WTC11 (cell line): ENCODE measurements at regions not wholly inside any gene's neighbourhood (a gene's known extent, or its start where the extent isn't known, plus 50 kb on each side); places are given as distances from the start of the nearest gene placed in this dataset.

ENCODE experiments used
- ATAC-seq: fragments of 200-7000 bp; cut with Tn5 transposase; 2 replicates; pipeline ENCODE4 v1.10.0; 2021; ENCODE audit warnings: mild to moderate bottlenecking, moderate library complexity
- CTCF ChIA-PET: fragments of 300-600 bp; sonication (Branson Sonifier 250); formaldehyde crosslinking; loops from one replicate; lab custom pipeline; 2021; ENCODE audit warnings: antibody characterized with exemption; lab: Charles Lee
- POLR2A ChIA-PET: fragments of 350-600 bp; sonication (Branson Sonifier 250); formaldehyde crosslinking; loops from one replicate; lab custom pipeline; 2021; ENCODE audit warnings: antibody characterized with exemption; lab: Charles Lee
- DNase-seq: peaks from one replicate; pipeline ENCODE4 v3.0.0; 2021; ENCODE audit warnings: low spot score
- H3K27ac Mint-ChIP-seq: 2 replicates; pipeline ENCODE4 v1.8.0; 2021; ENCODE audit warnings: mixed read lengths
- H3K27me3 Mint-ChIP-seq: 2 replicates; pipeline ENCODE4 v1.8.0; 2021; ENCODE audit warnings: low read depth, mild to moderate bottlenecking, moderate library complexity, mixed read lengths
- H3K36me3 Mint-ChIP-seq: 2 replicates; pipeline ENCODE4 v1.8.0; 2021; ENCODE audit warnings: mixed read lengths
- H3K4me1 Mint-ChIP-seq: 2 replicates; pipeline ENCODE4 v1.8.0; 2022; ENCODE audit warnings: mixed read lengths
- H3K4me3 Mint-ChIP-seq: 2 replicates; pipeline ENCODE4 v1.8.0; 2021; ENCODE audit warnings: mild to moderate bottlenecking, moderate library complexity, mixed read lengths
- H3K9me3 Mint-ChIP-seq: 2 replicates; pipeline ENCODE4 v1.8.0; 2021; ENCODE audit warnings: mixed read lengths
- ATF2 ChIP-seq: sonication (generic); formaldehyde crosslinking; IDR thresholded peaks from 2 replicates; pipeline ENCODE4 v1.8.1; 2022; ENCODE audit warnings: low read depth, missing genetic modification reagents, borderline replicate concordance
- CBFB ChIP-seq: sonication (generic); formaldehyde crosslinking; IDR thresholded peaks from 2 replicates; pipeline ENCODE4 v1.8.1; 2022; ENCODE audit warnings: mild to moderate bottlenecking, low read depth, missing genetic modification reagents
- CREM ChIP-seq: sonication (generic); formaldehyde crosslinking; IDR thresholded peaks from 2 replicates; pipeline ENCODE4 v1.8.1; 2022; ENCODE audit warnings: mild to moderate bottlenecking, missing genetic modification reagents, moderate library complexity
- EMX1 ChIP-seq: fragments of 250-450 bp; sonication (Bioruptor Pico); IDR thresholded peaks from 2 replicates; pipeline ENCODE4 v1.8.0; 2021; ENCODE audit warnings: mild to moderate bottlenecking
- FOXK1 ChIP-seq: sonication (generic); formaldehyde crosslinking; IDR thresholded peaks from 2 replicates; pipeline ENCODE4 v1.8.0; 2022; ENCODE audit warnings: mild to moderate bottlenecking, moderate library complexity, missing genetic modification reagents
- FOXP4 ChIP-seq: sonication (generic); formaldehyde crosslinking; IDR thresholded peaks from 2 replicates; pipeline ENCODE4 v1.8.0; 2022; ENCODE audit warnings: mild to moderate bottlenecking, missing genetic modification reagents
- JUN ChIP-seq: sonication (generic); formaldehyde crosslinking; IDR thresholded peaks from 2 replicates; pipeline ENCODE4 v1.8.0; 2023; ENCODE audit warnings: mild to moderate bottlenecking, missing genetic modification reagents
- KAT7 ChIP-seq: sonication (generic); formaldehyde crosslinking; IDR thresholded peaks from 2 replicates; pipeline ENCODE4 v1.8.1; 2023; ENCODE audit warnings: missing genetic modification reagents, mild to moderate bottlenecking, borderline replicate concordance
- MYBL2 ChIP-seq: sonication (generic); formaldehyde crosslinking; IDR thresholded peaks from 2 replicates; pipeline ENCODE4 v1.8.1; 2023; ENCODE audit warnings: mild to moderate bottlenecking, moderate library complexity, missing genetic modification reagents
- PREB ChIP-seq: sonication (generic); formaldehyde crosslinking; IDR thresholded peaks from 2 replicates; pipeline ENCODE4 v1.8.1; 2022; ENCODE audit warnings: mild to moderate bottlenecking, missing genetic modification reagents, moderate library complexity, borderline replicate concordance
- SMAD4 ChIP-seq: sonication (generic); formaldehyde crosslinking; IDR thresholded peaks from 2 replicates; pipeline ENCODE4 v1.8.0; 2022; ENCODE audit warnings: mild to moderate bottlenecking, missing genetic modification reagents
- SP1 ChIP-seq: sonication (generic); formaldehyde crosslinking; conservative IDR thresholded peaks from 2 replicates; pipeline ENCODE4 v1.8.1; 2022; ENCODE audit warnings: missing genetic modification reagents
- STAT6 ChIP-seq: sonication (generic); formaldehyde crosslinking; conservative IDR thresholded peaks from 2 replicates; pipeline ENCODE4 v1.8.1; 2023; ENCODE audit warnings: mild to moderate bottlenecking, low read depth, missing genetic modification reagents, moderate library complexity
- TP53 ChIP-seq: sonication (generic); formaldehyde crosslinking; IDR thresholded peaks from 2 replicates; pipeline ENCODE4 v1.8.1; 2023; ENCODE audit warnings: mild to moderate bottlenecking, missing genetic modification reagents
- ZNF219 ChIP-seq: sonication (generic); formaldehyde crosslinking; IDR thresholded peaks from 2 replicates; pipeline ENCODE4 v1.8.0; 2023; ENCODE audit warnings: missing genetic modification reagents, mild to moderate bottlenecking, borderline replicate concordance
- ZNF512 ChIP-seq: sonication (generic); formaldehyde crosslinking; IDR thresholded peaks from 2 replicates; pipeline ENCODE4 v1.8.1; 2022; ENCODE audit warnings: missing genetic modification reagents, borderline replicate concordance
- TF ChIP-seq, protein P1 (sequence below): sonication (generic); formaldehyde crosslinking; conservative IDR thresholded peaks from 2 replicates; pipeline ENCODE4 v1.8.1; 2022; ENCODE audit warnings: mild to moderate bottlenecking, missing genetic modification reagents
- TF ChIP-seq, protein P2 (sequence below): fragments of 250-450 bp; sonication (Bioruptor Pico); IDR thresholded peaks from 2 replicates; pipeline ENCODE4 v1.8.0; 2021; ENCODE audit warnings: mild to moderate bottlenecking
- TF ChIP-seq, protein P3 (sequence below): fragments of 250-450 bp; sonication (Bioruptor Pico); IDR thresholded peaks from 2 replicates; pipeline ENCODE4 v1.9.0; 2021; ENCODE audit warnings: moderate library complexity, mild to moderate bottlenecking, inconsistent platforms, borderline replicate concordance

DNA sequence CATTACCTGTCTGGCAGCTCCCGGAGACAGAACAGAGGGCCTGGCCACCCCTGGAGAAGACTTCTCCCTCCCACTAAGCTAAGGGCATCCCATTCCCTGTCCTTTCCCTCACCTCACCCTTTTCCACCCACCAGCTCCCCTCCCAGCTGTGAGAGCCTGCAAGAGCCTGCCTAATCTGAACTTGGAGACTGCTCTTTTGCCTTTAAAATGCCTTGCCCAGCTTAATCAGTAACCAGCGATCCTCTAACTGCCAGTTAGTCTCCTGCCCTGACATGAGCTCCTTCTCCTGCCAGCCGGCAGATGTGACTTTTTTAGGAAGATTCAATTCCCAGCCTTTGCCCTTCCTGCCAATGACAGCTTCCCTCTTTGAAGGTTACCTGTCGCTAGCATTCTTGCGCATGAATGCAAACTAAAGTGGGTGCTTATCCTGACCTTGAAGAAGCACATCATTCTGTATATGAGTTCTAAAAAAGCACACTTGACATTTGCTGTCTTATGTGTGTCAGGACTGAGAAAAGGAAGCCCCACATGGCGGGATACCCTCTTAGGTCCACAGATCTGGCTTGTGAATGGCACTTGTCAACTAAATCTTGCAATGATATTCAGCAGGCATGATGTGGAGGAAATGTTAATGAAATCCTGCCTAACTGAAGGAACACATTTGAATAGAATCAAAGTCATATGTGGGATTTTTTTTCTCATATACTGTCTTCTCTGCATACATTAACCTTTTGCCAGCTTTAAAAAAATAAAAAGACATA lies 411.2 kb upstream of the SLC30A5 start:
- H3K36me3 Mint-ChIP-seq, result no peaks in the 10 kb centered on the region
- TF ChIP-seq FOXP4 (CRISPR knock-in tag), result no peak
- TF ChIP-seq ATF2 (CRISPR knock-in tag), result no peak
- TF ChIP-seq, protein P1, sequence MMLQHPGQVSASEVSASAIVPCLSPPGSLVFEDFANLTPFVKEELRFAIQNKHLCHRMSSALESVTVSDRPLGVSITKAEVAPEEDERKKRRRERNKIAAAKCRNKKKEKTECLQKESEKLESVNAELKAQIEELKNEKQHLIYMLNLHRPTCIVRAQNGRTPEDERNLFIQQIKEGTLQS (CRISPR knock-in tag), result no peak
- no peak for TF ChIP-seq TP53 (CRISPR knock-in tag)
- TF ChIP-seq CBFB (CRISPR knock-in tag), result no peak
- TF ChIP-seq ZNF219 (CRISPR knock-in tag), result no peak
- no peak for TF ChIP-seq EMX1 (CRISPR knock-in tag)
- TF ChIP-seq, protein P2, sequence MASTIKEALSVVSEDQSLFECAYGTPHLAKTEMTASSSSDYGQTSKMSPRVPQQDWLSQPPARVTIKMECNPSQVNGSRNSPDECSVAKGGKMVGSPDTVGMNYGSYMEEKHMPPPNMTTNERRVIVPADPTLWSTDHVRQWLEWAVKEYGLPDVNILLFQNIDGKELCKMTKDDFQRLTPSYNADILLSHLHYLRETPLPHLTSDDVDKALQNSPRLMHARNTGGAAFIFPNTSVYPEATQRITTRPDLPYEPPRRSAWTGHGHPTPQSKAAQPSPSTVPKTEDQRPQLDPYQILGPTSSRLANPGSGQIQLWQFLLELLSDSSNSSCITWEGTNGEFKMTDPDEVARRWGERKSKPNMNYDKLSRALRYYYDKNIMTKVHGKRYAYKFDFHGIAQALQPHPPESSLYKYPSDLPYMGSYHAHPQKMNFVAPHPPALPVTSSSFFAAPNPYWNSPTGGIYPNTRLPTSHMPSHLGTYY, result no peak
- no peak for TF ChIP-seq JUN (CRISPR knock-in tag)
- TF ChIP-seq, protein P3, sequence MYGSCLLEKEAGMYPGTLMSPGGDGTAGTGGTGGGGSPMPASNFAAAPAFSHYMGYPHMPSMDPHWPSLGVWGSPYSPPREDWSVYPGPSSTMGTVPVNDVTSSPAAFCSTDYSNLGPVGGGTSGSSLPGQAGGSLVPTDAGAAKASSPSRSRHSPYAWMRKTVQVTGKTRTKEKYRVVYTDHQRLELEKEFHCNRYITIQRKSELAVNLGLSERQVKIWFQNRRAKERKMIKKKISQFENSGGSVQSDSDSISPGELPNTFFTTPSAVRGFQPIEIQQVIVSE (CRISPR knock-in tag), result no peak
- no peak for TF ChIP-seq STAT6 (CRISPR knock-in tag)
- CTCF ChIA-PET, result no interaction called here
- H3K27ac Mint-ChIP-seq, result no peak overlapping the region
- ATAC-seq (no peak), DNase-seq (no peak)
- POLR2A ChIA-PET, result interaction anchor here (0.6 kb wide), 1 partner anchor 805 kb away, joined by 3 read pairs; no protein-coding TSS in a partner anchor
- H3K9me3 Mint-ChIP-seq, result peaks cover 9% of the 10 kb centered on the region; the same call in 1 of the 2 replicates
- H3K27me3 Mint-ChIP-seq, result no peaks in the 10 kb centered on the region
- 0 out of 2 replicates have a peak, but pooled peaks cover 3% of the 10 kb centered on the region for H3K4me1 Mint-ChIP-seq
- H3K4me3 Mint-ChIP-seq, result no peak overlapping the region

DNA sequence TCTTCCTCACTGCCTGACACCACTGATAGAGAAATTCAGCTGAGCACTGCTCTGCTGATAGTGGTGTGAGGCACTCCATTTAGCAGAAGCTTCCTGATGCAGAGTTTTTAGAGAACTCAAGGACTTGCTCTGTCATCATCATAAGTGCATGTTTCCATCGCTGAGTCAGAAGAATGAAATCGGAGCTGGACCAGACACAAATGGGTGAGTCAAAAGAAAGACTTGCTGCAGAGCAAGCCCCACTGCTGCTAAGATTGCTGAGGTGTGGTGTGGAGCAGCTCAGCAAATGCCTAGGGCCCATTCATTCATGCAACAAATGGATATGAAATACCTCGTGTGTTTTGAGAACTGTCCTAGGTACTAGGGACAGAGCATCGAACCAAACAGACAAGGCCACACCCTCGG lies 410.2 kb upstream of the SLC30A5 start:
- no peak overlapping the region for H3K4me3 Mint-ChIP-seq
- no peak for DNase-seq
- ATAC-seq, result no peak
- no peak overlapping the region for H3K27ac Mint-ChIP-seq
- ChIA-PET CTCF (no interaction called here), POLR2A (no interaction called here)
- peaks cover 9% of the 10 kb centered on the region; the same call in 1 of the 2 replicates for H3K9me3 Mint-ChIP-seq
- H3K4me1 Mint-ChIP-seq, result 0 out of 2 replicates have a peak, but pooled peaks cover 3% of the 10 kb centered on the region
- H3K36me3 Mint-ChIP-seq, result no peaks in the 10 kb centered on the region
- no peaks in the 10 kb centered on the region for H3K27me3 Mint-ChIP-seq
- TF ChIP-seq MYBL2 (CRISPR knock-in tag), result no peak
- TF ChIP-seq KAT7 (CRISPR knock-in tag), result no peak
- TF ChIP-seq SP1 (CRISPR knock-in tag), result no peak
- no peak for TF ChIP-seq ZNF512
- TF ChIP-seq SMAD4 (CRISPR knock-in tag), result no peak
- no peak for TF ChIP-seq PREB (CRISPR knock-in tag)
- no peak for TF ChIP-seq FOXK1 (CRISPR knock-in tag)
- TF ChIP-seq CREM, result no peak
- TF ChIP-seq STAT6 (CRISPR knock-in tag), result no peak
